Fibroblast of pulmonary artery (primary cell): ENCODE measurements at regions not wholly inside any gene's neighbourhood (a gene's known extent, or its start where the extent isn't known, plus 50 kb on each side); places are given as distances from the start of the nearest gene placed in this dataset.

ENCODE experiments used
- DNase-seq: peaks from one replicate; pipeline ENCODE4 v3.0.0-alpha.2; 2010; ENCODE audit warnings: low read depth
- H3K4me3 ChIP-seq: replicated peaks from 2 replicates; pipeline ENCODE4 v1.5.1; 2011; ENCODE audit warnings: low read depth, mild to moderate bottlenecking, control low read depth, low read length, moderate library complexity
- TF ChIP-seq, protein P1 (sequence below): IDR thresholded peaks from 2 replicates; pipeline ENCODE4 v1.5.1; 2011; ENCODE audit warnings: mild to moderate bottlenecking, control low read depth, low read length, inconsistent platforms; ENCODE audit errors: missing control alignments

- no peak for DNase-seq
- H3K4me3 ChIP-seq = no peak overlapping the region
- TF ChIP-seq, protein P1, sequence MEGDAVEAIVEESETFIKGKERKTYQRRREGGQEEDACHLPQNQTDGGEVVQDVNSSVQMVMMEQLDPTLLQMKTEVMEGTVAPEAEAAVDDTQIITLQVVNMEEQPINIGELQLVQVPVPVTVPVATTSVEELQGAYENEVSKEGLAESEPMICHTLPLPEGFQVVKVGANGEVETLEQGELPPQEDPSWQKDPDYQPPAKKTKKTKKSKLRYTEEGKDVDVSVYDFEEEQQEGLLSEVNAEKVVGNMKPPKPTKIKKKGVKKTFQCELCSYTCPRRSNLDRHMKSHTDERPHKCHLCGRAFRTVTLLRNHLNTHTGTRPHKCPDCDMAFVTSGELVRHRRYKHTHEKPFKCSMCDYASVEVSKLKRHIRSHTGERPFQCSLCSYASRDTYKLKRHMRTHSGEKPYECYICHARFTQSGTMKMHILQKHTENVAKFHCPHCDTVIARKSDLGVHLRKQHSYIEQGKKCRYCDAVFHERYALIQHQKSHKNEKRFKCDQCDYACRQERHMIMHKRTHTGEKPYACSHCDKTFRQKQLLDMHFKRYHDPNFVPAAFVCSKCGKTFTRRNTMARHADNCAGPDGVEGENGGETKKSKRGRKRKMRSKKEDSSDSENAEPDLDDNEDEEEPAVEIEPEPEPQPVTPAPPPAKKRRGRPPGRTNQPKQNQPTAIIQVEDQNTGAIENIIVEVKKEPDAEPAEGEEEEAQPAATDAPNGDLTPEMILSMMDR = no peak
Observed at GRCh38 chr13:106143930-106144709, 391.3 kb downstream of the EFNB2 start.

GRCh38 chr13:106143392-106143791 is 392.1 kb downstream of the EFNB2 start:
- TF ChIP-seq, protein P1 = no peak
- no peak for DNase-seq
- no peak overlapping the region for H3K4me3 ChIP-seq

- TF ChIP-seq, protein P1 = no peak
- DNase-seq = no peak
- no peak overlapping the region for H3K4me3 ChIP-seq
Observed at GRCh38 chr13:106140476-106140875, 395.0 kb downstream of the EFNB2 start.

GRCh38 chr13:106139942-106140341 is 395.5 kb downstream of the EFNB2 start:
- no peak for DNase-seq
- TF ChIP-seq, protein P1 = no peak
- no peak overlapping the region for H3K4me3 ChIP-seq

DNA sequence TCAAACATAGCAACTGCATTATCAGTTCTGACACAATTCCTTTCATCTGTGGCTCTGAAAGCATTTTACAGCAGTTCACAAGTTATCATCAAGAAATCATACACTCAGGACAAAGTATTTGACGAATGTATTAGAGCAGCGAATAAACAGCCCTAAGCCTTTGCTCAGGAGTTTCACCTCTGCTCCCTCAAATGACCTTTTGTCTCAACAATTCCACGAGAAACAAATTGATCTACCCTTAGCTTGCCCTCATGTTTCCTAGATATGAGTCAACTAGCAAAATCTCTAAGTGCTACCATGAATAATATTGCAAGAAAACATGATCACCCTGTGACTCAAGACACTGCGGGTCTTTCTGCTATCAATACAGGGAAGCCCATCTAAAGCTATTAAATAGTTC is 396.1 kb downstream of the EFNB2 start:
- H3K4me3 ChIP-seq = no peak overlapping the region
- TF ChIP-seq, protein P1 = no peak
- DNase-seq = no peak

DNA sequence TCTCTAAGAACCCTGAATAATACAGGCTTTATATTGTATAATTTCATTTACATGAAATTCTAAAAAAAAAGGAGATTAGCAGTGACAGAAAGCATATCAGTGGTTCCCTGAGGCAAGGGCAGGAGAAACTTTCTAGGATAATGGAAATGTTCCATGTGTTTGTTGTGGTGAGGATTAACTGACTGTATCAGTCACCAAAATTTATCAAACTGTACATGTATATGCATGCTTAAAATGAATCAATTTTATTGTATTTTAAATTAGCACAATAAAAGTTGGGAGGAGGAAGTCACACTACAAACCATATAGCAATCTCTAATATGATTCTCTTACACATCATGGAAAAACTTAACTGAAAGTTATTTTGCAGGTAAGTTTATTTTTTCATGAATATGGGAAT is 396.8 kb downstream of the EFNB2 start:
- TF ChIP-seq, protein P1 = no peak
- no peak overlapping the region for H3K4me3 ChIP-seq
- no peak for DNase-seq

DNA sequence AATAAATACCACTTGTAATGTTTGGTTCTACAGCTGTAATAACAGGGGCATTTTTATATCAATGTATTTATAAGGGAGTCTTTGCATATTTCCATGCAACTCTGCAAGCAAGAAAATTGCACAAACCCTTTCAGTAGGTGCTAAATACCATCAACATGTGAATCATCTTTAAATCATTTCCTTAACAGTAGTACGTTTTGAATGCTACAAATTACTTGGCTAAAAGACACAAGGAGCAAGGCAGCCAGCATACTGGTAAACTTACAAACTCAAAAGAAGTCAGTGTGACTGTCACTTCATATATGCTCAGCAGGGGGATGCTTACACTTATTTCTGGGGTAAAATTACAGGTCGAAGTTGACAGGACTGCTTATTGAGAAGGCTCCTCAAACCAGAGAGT is 402.4 kb downstream of the EFNB2 start:
- no peak overlapping the region for H3K4me3 ChIP-seq
- DNase-seq = peak; percentile 80
- TF ChIP-seq, protein P1 = no peak
